Panc1 (cell line): ENCODE measurements at regions not wholly inside any gene's neighbourhood (a gene's known extent, or its start where the extent isn't known, plus 50 kb on each side); places are given as distances from the start of the nearest gene placed in this dataset.

Experiments used
- ATAC-seq: fragments of 200-7000 bp; cut with Tn5 transposase; 2 replicates; pipeline ENCODE4 v1.9.1; 2020; ENCODE audit warnings: mild to moderate bottlenecking, moderate library complexity
- BruUV-seq: library from RNA; stranded (reverse); fragments of 400-500 nt; replicated peaks from 2 replicates; lab custom pipeline; 2021; lab: Mats Ljungman, UMichigan
- CTCF ChIA-PET: fragments of 300-600 bp; sonication (Branson Sonifier 250); formaldehyde crosslinking; loops from one replicate; lab custom pipeline; 2022; ENCODE audit warnings: antibody characterized with exemption; lab: Charles Lee
- POLR2A ChIA-PET: fragments of 300-600 bp; sonication (Branson Sonifier 250); formaldehyde crosslinking; loops from one replicate; lab custom pipeline; 2022; ENCODE audit warnings: antibody characterized with exemption; lab: Charles Lee
- DNase-seq: peaks from one replicate; pipeline ENCODE4 v3.0.0-alpha.2; 2010; ENCODE audit warnings: low read depth, low spot score
- H3K27ac ChIP-seq: 2 replicates; pipeline ENCODE4 v1.5.1; 2011; ENCODE audit warnings: mild to moderate bottlenecking, low read length, inconsistent platforms
- H3K27me3 ChIP-seq: fragments of 200-500 bp; sonication (Bioruptor generic); 2 replicates; pipeline ENCODE4 v1.6.0; 2014; ENCODE audit warnings: low read length, inconsistent platforms; ENCODE audit not compliant: control insufficient read depth, insufficient read depth
- H3K36me3 ChIP-seq: fragments of 200-500 bp; sonication (Bioruptor generic); 2 replicates; pipeline ENCODE4 v1.5.1; 2014; ENCODE audit warnings: inconsistent platforms, mild to moderate bottlenecking, low read length, moderate library complexity; ENCODE audit not compliant: control insufficient read depth, insufficient read depth
- H3K4me1 ChIP-seq: 2 replicates; pipeline ENCODE4 v1.5.1; 2011; ENCODE audit warnings: inconsistent platforms, mild to moderate bottlenecking, low read length, moderate library complexity; ENCODE audit not compliant: control insufficient read depth, insufficient read depth
- H3K4me3 ChIP-seq, 2 experiments: 2 replicates each; pipeline ENCODE4 v1.5.1; 2011 to 2012; ENCODE audit warnings: low read depth in 2 of 2, low read length in 2 of 2, mild to moderate bottlenecking in 2 of 2, inconsistent platforms in 1 of 2, moderate library complexity in 1 of 2
- H3K9me3 ChIP-seq: fragments of 200-500 bp; sonication (Bioruptor generic); 2 replicates; pipeline ENCODE4 v1.5.1; 2014; ENCODE audit warnings: low read depth, mild to moderate bottlenecking, inconsistent platforms, low read length, moderate library complexity; ENCODE audit not compliant: control insufficient read depth, insufficient read depth
- CTCF ChIP-seq: fragments of 450-650 bp; IDR thresholded peaks from 2 replicates; pipeline ENCODE4 v1.5.1; 2017; ENCODE audit warnings: mild to moderate bottlenecking
- POLR2AphosphoS5 ChIP-seq: IDR thresholded peaks from 2 replicates; pipeline ENCODE4 v1.6.1; 2012; ENCODE audit warnings: mild to moderate bottlenecking, low read depth, low read length, moderate library complexity
- REST ChIP-seq, 2 experiments: IDR thresholded peaks; 2 replicates each; pipeline ENCODE4 v1.6.1; 2011 to 2012; ENCODE audit warnings: low read depth in 2 of 2, control low read depth in 1 of 2, low read length in 1 of 2, mild to moderate bottlenecking in 1 of 2, moderate library complexity in 1 of 2; ENCODE audit not compliant: insufficient read depth in 1 of 2
- SIN3A ChIP-seq: IDR thresholded peaks from 2 replicates; pipeline ENCODE4 v1.6.1; 2012; ENCODE audit warnings: low read depth, mild to moderate bottlenecking, low read length, moderate library complexity, borderline replicate concordance; ENCODE audit not compliant: insufficient read depth
- TCF7L2 ChIP-seq: IDR thresholded peaks from 2 replicates; pipeline ENCODE4 v1.6.1; 2011; ENCODE audit warnings: mild to moderate bottlenecking, low read depth, low read length, inconsistent platforms
- in situ Hi-C: cut with HindIII; loops from 2 replicates; pipeline ENCODE4 v1.10.0; 2016; ENCODE audit warnings: low sequenced_read_pairs, low pct_unique_long_range_greater_than_20kb
- intact Hi-C: fragments of 100-400 bp; cut with micrococcal nuclease; formaldehyde crosslinking; loops from one replicate; pipeline ENCODE4 v1.10.0; 2022; ENCODE audit not compliant: unreplicated experiment

GRCh38 chr2:220555961-220556630, 928.7 kb downstream of the SLC4A3 start:
- Histone ChIP-seq H3K27me3 (no peaks in the 10 kb centered on the region), H3K27ac (no peak overlapping the region), H3K36me3 (no peaks in the 10 kb centered on the region), H3K4me3 (no peak overlapping the region), H3K4me1 (no peaks in the 10 kb centered on the region), H3K9me3 (no peaks in the 10 kb centered on the region)
- intact Hi-C loops: no loop called here
- no peak for TF ChIP-seq CTCF
- TF ChIP-seq SIN3A: no peak
- no peak for TF ChIP-seq TCF7L2
- TF ChIP-seq REST (IDR thresholded peaks at IDR 0.05; ENCODE audit: insufficient read depth in 1 of 2, low read depth in 2 of 2, low read length in 1 of 2): no peak
- TF ChIP-seq POLR2AphosphoS5: no peak
- in situ Hi-C loops: no loop called here
- no TSS peak for BruUV-seq
- DNase-seq (no peak), ATAC-seq (no peak)
- ChIA-PET CTCF (no interaction called here), POLR2A (interaction anchor here (0.7 kb wide), 1 partner anchor 10 kb away, joined by 3 read pairs; no protein-coding TSS in a partner anchor)

- H3K9me3 ChIP-seq: no peaks in the 10 kb centered on the region
- ChIA-PET POLR2A (interaction anchor here (0.7 kb wide), 1 partner anchor 11 kb away, joined by 3 read pairs; no protein-coding TSS in a partner anchor), CTCF (no interaction called here)
- H3K4me1 ChIP-seq: no peaks in the 10 kb centered on the region
- intact Hi-C loops: no loop called here
- DNase-seq (no peak), ATAC-seq (no peak)
- no peaks in the 10 kb centered on the region for H3K36me3 ChIP-seq
- BruUV-seq: no TSS peak
- TF ChIP-seq REST (IDR thresholded peaks at IDR 0.05; ENCODE audit: insufficient read depth in 1 of 2, low read depth in 2 of 2, low read length in 1 of 2): no peak
- TF ChIP-seq SIN3A: no peak
- no peak for TF ChIP-seq TCF7L2
- no peak for TF ChIP-seq CTCF
- TF ChIP-seq POLR2AphosphoS5: no peak
- H3K27ac ChIP-seq: no peak overlapping the region
- H3K4me3 ChIP-seq: no peak overlapping the region
- in situ Hi-C loops: no loop called here
- no peaks in the 10 kb centered on the region for H3K27me3 ChIP-seq
Observed at GRCh38 chr2:220556658-220557057, 929.2 kb downstream of the SLC4A3 start.
